GM23338 (cell line): ENCODE measurements at regions not wholly inside any gene's neighbourhood (a gene's known extent, or its start where the extent isn't known, plus 50 kb on each side); places are given as distances from the start of the nearest gene placed in this dataset.

Experiments
- CREB1 ChIP-seq: fragments of 250-450 bp; sonication (Bioruptor Pico); IDR thresholded peaks from 2 replicates; pipeline ENCODE4 v1.5.0; 2020; ENCODE audit warnings: low read depth, mild to moderate bottlenecking, moderate library complexity
- CTCF ChIP-seq, 2 experiments: fragments of 200-600 bp in 1 of 2; sonication (generic) in 1 of 2; conservative IDR thresholded peaks; 2 replicates each; pipeline versions ENCODE4 v1.5.1 to v1.6.1; 2016 to 2017; ENCODE audit warnings: antibody characterized with exemption in 2 of 2, low read depth in 2 of 2, mild to moderate bottlenecking in 2 of 2, moderate library complexity in 1 of 2
- EZH2 ChIP-seq: fragments of 200-600 bp; sonication (generic); IDR thresholded peaks from one replicate; pipeline ENCODE4 v1.8.0; 2017; ENCODE audit warnings: antibody characterized with exemption, mild to moderate bottlenecking, low read depth; ENCODE audit not compliant: unreplicated experiment
- EZH2phosphoT487 ChIP-seq: fragments of 200-600 bp; sonication (generic); IDR thresholded peaks from one replicate; pipeline ENCODE4 v1.8.1; 2018; ENCODE audit warnings: antibody characterized with exemption; ENCODE audit not compliant: unreplicated experiment
- POLR2AphosphoS5 ChIP-seq: IDR thresholded peaks from 2 replicates; pipeline ENCODE4 v1.6.1; 2016; ENCODE audit warnings: antibody characterized with exemption, low read depth
- TF ChIP-seq, protein P1 (sequence below): IDR thresholded peaks from one replicate; pipeline ENCODE4 v1.6.1; 2018; ENCODE audit warnings: antibody characterized with exemption; ENCODE audit not compliant: unreplicated experiment

DNA sequence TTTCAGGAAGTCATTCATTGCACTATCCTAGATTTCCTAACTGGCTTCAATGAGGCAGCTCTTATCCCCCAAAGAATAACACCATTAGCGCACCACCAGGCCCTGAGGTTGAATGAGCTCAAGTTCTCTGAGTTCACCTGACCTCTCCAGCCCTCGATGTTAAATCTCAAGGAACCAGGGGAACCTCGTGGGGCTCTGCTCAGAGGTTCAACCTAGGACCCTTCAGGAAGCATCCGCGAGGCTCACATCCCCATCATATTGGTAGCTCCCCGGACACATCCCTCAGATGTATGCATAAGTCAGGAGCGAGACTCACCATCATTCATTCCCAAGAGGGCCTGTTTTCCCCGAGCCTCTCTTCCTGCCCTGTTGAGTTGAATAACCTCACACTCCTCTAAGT, 145.6 kb upstream of the KLHL29 start:
- TF ChIP-seq CTCF (conservative IDR thresholded peaks at IDR 0.05; ENCODE audit: low read depth in 2 of 2) (no peak), POLR2AphosphoS5 (no peak), CREB1 (CRISPR knock-in tag) (no peak), EZH2 (no peak), EZH2phosphoT487 (no peak)
- TF ChIP-seq, protein P1, sequence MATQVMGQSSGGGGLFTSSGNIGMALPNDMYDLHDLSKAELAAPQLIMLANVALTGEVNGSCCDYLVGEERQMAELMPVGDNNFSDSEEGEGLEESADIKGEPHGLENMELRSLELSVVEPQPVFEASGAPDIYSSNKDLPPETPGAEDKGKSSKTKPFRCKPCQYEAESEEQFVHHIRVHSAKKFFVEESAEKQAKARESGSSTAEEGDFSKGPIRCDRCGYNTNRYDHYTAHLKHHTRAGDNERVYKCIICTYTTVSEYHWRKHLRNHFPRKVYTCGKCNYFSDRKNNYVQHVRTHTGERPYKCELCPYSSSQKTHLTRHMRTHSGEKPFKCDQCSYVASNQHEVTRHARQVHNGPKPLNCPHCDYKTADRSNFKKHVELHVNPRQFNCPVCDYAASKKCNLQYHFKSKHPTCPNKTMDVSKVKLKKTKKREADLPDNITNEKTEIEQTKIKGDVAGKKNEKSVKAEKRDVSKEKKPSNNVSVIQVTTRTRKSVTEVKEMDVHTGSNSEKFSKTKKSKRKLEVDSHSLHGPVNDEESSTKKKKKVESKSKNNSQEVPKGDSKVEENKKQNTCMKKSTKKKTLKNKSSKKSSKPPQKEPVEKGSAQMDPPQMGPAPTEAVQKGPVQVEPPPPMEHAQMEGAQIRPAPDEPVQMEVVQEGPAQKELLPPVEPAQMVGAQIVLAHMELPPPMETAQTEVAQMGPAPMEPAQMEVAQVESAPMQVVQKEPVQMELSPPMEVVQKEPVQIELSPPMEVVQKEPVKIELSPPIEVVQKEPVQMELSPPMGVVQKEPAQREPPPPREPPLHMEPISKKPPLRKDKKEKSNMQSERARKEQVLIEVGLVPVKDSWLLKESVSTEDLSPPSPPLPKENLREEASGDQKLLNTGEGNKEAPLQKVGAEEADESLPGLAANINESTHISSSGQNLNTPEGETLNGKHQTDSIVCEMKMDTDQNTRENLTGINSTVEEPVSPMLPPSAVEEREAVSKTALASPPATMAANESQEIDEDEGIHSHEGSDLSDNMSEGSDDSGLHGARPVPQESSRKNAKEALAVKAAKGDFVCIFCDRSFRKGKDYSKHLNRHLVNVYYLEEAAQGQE: no peak
